ENCODE measurements at regions not wholly inside any gene's neighbourhood (a gene's known extent, or its start where the extent isn't known, plus 50 kb on each side); places are given as distances from the start of the nearest gene placed in this dataset.

DNA sequence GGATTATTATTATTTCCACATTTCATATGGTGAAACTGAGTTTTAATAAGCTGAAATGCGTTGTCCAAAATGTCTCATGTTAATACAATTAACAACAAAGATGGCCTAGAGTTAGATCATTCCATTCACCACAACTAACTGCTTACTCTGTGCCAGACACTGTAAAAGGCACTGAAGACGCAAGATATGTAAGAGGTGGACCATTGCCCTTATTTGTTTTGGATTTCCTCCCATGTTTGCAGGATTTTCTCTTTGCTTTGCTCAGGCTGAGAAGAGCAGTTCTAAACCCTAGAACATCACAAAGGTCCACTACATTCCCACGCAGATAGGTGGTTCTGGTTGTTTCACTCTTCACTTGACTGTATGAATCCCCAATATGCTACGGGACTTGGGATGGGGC is 324.4 kb upstream of the KITLG start:
- H3K79me2 ChIP-seq (ENCODE audit: low read length) = no peaks in the 10 kb centered on the region
- no peak overlapping the region for H3K9ac ChIP-seq (ENCODE audit: low read length)
- H4K20me1 ChIP-seq (ENCODE audit: insufficient read depth, low read length) = no peaks in the 10 kb centered on the region
- no peak overlapping the region for H3K27ac ChIP-seq (ENCODE audit: low read length)
- no peaks in the 10 kb centered on the region for H3K27me3 ChIP-seq (replicated peaks; ENCODE audit: insufficient read depth, low read length)
- no peak overlapping the region for H3K4me3 ChIP-seq (ENCODE audit: low read length)
- H3F3A ChIP-seq (ENCODE audit: insufficient read depth, low read length) = no peaks in the 10 kb centered on the region
- 0 out of 2 replicates have a peak, but pooled peaks cover 8% of the 10 kb centered on the region for H3K4me1 ChIP-seq (ENCODE audit: low read length)
- no peaks in the 10 kb centered on the region for H3K9me2 ChIP-seq (replicated peaks; ENCODE audit: insufficient read depth, low read length)
- H3K4me2 ChIP-seq (ENCODE audit: low read depth, low read length) = no peak overlapping the region
- H3K36me3 ChIP-seq (replicated peaks; ENCODE audit: insufficient read depth, low read length) = no peaks in the 10 kb centered on the region
- TF ChIP-seq, protein P1, sequence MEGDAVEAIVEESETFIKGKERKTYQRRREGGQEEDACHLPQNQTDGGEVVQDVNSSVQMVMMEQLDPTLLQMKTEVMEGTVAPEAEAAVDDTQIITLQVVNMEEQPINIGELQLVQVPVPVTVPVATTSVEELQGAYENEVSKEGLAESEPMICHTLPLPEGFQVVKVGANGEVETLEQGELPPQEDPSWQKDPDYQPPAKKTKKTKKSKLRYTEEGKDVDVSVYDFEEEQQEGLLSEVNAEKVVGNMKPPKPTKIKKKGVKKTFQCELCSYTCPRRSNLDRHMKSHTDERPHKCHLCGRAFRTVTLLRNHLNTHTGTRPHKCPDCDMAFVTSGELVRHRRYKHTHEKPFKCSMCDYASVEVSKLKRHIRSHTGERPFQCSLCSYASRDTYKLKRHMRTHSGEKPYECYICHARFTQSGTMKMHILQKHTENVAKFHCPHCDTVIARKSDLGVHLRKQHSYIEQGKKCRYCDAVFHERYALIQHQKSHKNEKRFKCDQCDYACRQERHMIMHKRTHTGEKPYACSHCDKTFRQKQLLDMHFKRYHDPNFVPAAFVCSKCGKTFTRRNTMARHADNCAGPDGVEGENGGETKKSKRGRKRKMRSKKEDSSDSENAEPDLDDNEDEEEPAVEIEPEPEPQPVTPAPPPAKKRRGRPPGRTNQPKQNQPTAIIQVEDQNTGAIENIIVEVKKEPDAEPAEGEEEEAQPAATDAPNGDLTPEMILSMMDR (IDR thresholded peaks at IDR 0.05; ENCODE audit: low read length) = no peak
- TF ChIP-seq EZH2 (optimal IDR thresholded peaks at IDR 0.05; ENCODE audit: low read depth, low read length) = no peak
- no peak for TF ChIP-seq EZH2phosphoT487 (IDR thresholded peaks at IDR 0.05; ENCODE audit: low read length)
- no peak for DNase-seq
- H3K9me3 ChIP-seq (replicated peaks; ENCODE audit: insufficient read depth, low read length) = no peaks in the 10 kb centered on the region
- H2AFZ ChIP-seq (ENCODE audit: low read length) = no peak overlapping the region

DNA sequence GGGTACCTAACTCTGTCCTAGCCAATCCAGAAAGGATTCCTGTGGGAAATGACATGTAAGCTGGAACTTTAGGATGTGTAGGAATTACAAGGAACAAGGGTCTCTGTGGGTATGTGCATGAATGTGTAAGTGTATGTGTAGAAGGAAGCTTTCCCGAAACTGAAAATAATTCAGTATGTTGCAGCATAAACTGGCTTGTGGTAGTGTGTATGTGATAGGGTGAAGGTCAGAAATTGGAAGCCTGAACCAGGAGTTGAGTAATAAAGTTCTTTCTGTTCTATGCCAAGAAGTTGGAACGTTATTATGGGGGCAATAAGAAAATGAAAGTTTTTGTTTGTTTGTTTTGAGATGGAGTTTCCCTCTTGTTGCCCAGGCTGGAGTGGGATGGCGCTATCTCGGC is 323.1 kb upstream of the KITLG start:
- Histone ChIP-seq H3K9ac (ENCODE audit: low read length) (no peak overlapping the region), H3K4me1 (ENCODE audit: low read length) (0 out of 2 replicates have a peak, but pooled peaks cover 1% of the 10 kb centered on the region), H3K4me3 (ENCODE audit: low read length) (no peak overlapping the region), H3F3A (ENCODE audit: insufficient read depth, low read length) (no peaks in the 10 kb centered on the region), H2AFZ (ENCODE audit: low read length) (no peak overlapping the region), H3K79me2 (ENCODE audit: low read length) (no peaks in the 10 kb centered on the region), H3K27me3 (replicated peaks; ENCODE audit: insufficient read depth, low read length) (no peaks in the 10 kb centered on the region), H3K9me3 (replicated peaks; ENCODE audit: insufficient read depth, low read length) (no peaks in the 10 kb centered on the region), H3K36me3 (replicated peaks; ENCODE audit: insufficient read depth, low read length) (no peaks in the 10 kb centered on the region), H3K4me2 (ENCODE audit: low read depth, low read length) (no peak overlapping the region), H4K20me1 (ENCODE audit: insufficient read depth, low read length) (no peaks in the 10 kb centered on the region), H3K27ac (ENCODE audit: low read length) (no peak overlapping the region), H3K9me2 (replicated peaks; ENCODE audit: insufficient read depth, low read length) (no peaks in the 10 kb centered on the region)
- DNase-seq = no peak
- no peak for TF ChIP-seq EZH2phosphoT487 (IDR thresholded peaks at IDR 0.05; ENCODE audit: low read length)
- TF ChIP-seq, protein P1 (IDR thresholded peaks at IDR 0.05; ENCODE audit: low read length) = no peak
- no peak for TF ChIP-seq EZH2 (optimal IDR thresholded peaks at IDR 0.05; ENCODE audit: low read depth, low read length)

DNA sequence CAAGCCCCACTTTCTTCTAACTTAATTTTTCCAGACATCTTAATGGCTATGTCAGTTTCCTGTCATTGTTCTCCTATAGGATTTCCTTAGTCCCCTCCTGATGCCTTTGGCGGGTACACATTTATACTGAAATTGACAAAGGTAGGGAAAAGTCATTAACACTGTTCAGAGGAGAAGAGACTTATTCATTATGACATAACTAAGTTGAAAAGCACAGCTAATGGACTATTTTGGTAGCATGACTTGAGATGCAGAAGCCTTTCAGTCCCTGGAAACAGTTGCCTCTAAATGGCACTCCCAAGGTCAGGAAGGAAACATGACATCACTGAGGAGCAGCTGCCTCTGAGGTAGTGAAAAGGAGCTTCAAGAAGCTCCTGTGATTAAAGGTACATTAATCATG is 317.5 kb upstream of the KITLG start:
- no peak for DNase-seq
- Histone ChIP-seq H2AFZ (ENCODE audit: low read length) (no peak overlapping the region), H3K9me2 (replicated peaks; ENCODE audit: insufficient read depth, low read length) (no peaks in the 10 kb centered on the region), H3K27ac (ENCODE audit: low read length) (no peak overlapping the region), H3F3A (ENCODE audit: insufficient read depth, low read length) (no peaks in the 10 kb centered on the region), H3K4me1 (ENCODE audit: low read length) (0 out of 2 replicates have a peak, but pooled peaks cover 2% of the 10 kb centered on the region), H4K20me1 (ENCODE audit: insufficient read depth, low read length) (no peaks in the 10 kb centered on the region), H3K9me3 (replicated peaks; ENCODE audit: insufficient read depth, low read length) (no peaks in the 10 kb centered on the region), H3K4me2 (ENCODE audit: low read depth, low read length) (no peak overlapping the region), H3K79me2 (ENCODE audit: low read length) (no peaks in the 10 kb centered on the region), H3K27me3 (replicated peaks; ENCODE audit: insufficient read depth, low read length) (no peaks in the 10 kb centered on the region), H3K36me3 (replicated peaks; ENCODE audit: insufficient read depth, low read length) (no peaks in the 10 kb centered on the region), H3K9ac (ENCODE audit: low read length) (no peak overlapping the region), H3K4me3 (ENCODE audit: low read length) (no peak overlapping the region)
- TF ChIP-seq EZH2 (optimal IDR thresholded peaks at IDR 0.05; ENCODE audit: low read depth, low read length) (no peak), EZH2phosphoT487 (IDR thresholded peaks at IDR 0.05; ENCODE audit: low read length) (no peak)
- TF ChIP-seq, protein P1 (IDR thresholded peaks at IDR 0.05; ENCODE audit: low read length) = no peak

Data from MM.1S (cell line).